ENCODE measurements at regions not wholly inside any gene's neighbourhood (a gene's known extent, or its start where the extent isn't known, plus 50 kb on each side); places are given as distances from the start of the nearest gene placed in this dataset.

GRCh38 chr2:239768907-239769553, 256.1 kb downstream of the NDUFA10 start:
- Mint-ChIP-seq H3K4me3 (no peak overlapping the region), H3K27me3 (ENCODE audit: insufficient read depth, low read depth, poor library complexity) (peaks cover 4% of the 10 kb centered on the region), H3K4me1 (no peaks in the 10 kb centered on the region), H3K9me3 (peaks cover 4% of the 10 kb centered on the region; the same call in 1 of the 3 replicates), H3K27ac (no peak overlapping the region), H3K36me3 (ENCODE audit: low read depth) (peaks cover 2% of the 10 kb centered on the region; the same call in 1 of the 3 replicates)
- TF ChIP-seq, protein P1, sequence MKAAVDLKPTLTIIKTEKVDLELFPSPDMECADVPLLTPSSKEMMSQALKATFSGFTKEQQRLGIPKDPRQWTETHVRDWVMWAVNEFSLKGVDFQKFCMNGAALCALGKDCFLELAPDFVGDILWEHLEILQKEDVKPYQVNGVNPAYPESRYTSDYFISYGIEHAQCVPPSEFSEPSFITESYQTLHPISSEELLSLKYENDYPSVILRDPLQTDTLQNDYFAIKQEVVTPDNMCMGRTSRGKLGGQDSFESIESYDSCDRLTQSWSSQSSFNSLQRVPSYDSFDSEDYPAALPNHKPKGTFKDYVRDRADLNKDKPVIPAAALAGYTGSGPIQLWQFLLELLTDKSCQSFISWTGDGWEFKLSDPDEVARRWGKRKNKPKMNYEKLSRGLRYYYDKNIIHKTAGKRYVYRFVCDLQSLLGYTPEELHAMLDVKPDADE (IDR thresholded peaks at IDR 0.05), result no peak
- TF ChIP-seq POLR2AphosphoS5 (IDR thresholded peaks at IDR 0.05; ENCODE audit: low read depth), result no peak
- no peak for TF ChIP-seq CREB1 (CRISPR knock-in tag; IDR thresholded peaks at IDR 0.05; ENCODE audit: low read depth)
- no peak for TF ChIP-seq ZNF114 (CRISPR knock-in tag; IDR thresholded peaks at IDR 0.05)
- no peak for TF ChIP-seq JUNB (IDR thresholded peaks at IDR 0.05; ENCODE audit: unreplicated experiment)
- no peak for TF ChIP-seq CTCF (conservative IDR thresholded peaks at IDR 0.05; ENCODE audit: low read depth in 2 of 2)
- no peak for TF ChIP-seq STAT1 (IDR thresholded peaks at IDR 0.05; ENCODE audit: unreplicated experiment)
- TF ChIP-seq NANOG (IDR thresholded peaks at IDR 0.05; ENCODE audit: borderline replicate concordance), result no peak
- no peak for TF ChIP-seq EZH2 (IDR thresholded peaks at IDR 0.05; ENCODE audit: low read depth, unreplicated experiment)
- no peak for TF ChIP-seq ZNF462 (CRISPR knock-in tag; IDR thresholded peaks at IDR 0.05)
- no peak for TF ChIP-seq EZH2phosphoT487 (IDR thresholded peaks at IDR 0.05; ENCODE audit: unreplicated experiment)
- TF ChIP-seq, protein P2, sequence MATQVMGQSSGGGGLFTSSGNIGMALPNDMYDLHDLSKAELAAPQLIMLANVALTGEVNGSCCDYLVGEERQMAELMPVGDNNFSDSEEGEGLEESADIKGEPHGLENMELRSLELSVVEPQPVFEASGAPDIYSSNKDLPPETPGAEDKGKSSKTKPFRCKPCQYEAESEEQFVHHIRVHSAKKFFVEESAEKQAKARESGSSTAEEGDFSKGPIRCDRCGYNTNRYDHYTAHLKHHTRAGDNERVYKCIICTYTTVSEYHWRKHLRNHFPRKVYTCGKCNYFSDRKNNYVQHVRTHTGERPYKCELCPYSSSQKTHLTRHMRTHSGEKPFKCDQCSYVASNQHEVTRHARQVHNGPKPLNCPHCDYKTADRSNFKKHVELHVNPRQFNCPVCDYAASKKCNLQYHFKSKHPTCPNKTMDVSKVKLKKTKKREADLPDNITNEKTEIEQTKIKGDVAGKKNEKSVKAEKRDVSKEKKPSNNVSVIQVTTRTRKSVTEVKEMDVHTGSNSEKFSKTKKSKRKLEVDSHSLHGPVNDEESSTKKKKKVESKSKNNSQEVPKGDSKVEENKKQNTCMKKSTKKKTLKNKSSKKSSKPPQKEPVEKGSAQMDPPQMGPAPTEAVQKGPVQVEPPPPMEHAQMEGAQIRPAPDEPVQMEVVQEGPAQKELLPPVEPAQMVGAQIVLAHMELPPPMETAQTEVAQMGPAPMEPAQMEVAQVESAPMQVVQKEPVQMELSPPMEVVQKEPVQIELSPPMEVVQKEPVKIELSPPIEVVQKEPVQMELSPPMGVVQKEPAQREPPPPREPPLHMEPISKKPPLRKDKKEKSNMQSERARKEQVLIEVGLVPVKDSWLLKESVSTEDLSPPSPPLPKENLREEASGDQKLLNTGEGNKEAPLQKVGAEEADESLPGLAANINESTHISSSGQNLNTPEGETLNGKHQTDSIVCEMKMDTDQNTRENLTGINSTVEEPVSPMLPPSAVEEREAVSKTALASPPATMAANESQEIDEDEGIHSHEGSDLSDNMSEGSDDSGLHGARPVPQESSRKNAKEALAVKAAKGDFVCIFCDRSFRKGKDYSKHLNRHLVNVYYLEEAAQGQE (IDR thresholded peaks at IDR 0.05; ENCODE audit: unreplicated experiment), result no peak
- no peak for TF ChIP-seq ZNF331 (CRISPR knock-in tag; IDR thresholded peaks at IDR 0.05; ENCODE audit: low read depth)
- no peaks in the 10 kb centered on the region for H4K20me1 ChIP-seq (replicated peaks; ENCODE audit: insufficient read depth)
- ATAC-seq (no peak), DNase-seq (ENCODE audit: low spot score) (no peak)
- no peaks in the 10 kb centered on the region for H3F3A ChIP-seq (replicated peaks; ENCODE audit: low read depth)
- no peaks in the 10 kb centered on the region for H3K27me3 ChIP-seq (ENCODE audit: insufficient read depth)
- no peak overlapping the region for H3K27ac ChIP-seq (ENCODE audit: low read depth)
- no peaks in the 10 kb centered on the region for H3K9me2 ChIP-seq (ENCODE audit: insufficient read depth)
- H3K79me2 ChIP-seq (replicated peaks; ENCODE audit: insufficient read depth), result no peaks in the 10 kb centered on the region
- H3K4me2 ChIP-seq, result no peak overlapping the region
- H2AFZ ChIP-seq, result no peak overlapping the region
- H3K4me3 ChIP-seq, result no peak overlapping the region
- no peaks in the 10 kb centered on the region for H3K4me1 ChIP-seq (ENCODE audit: insufficient read depth)
- no peaks in the 10 kb centered on the region for H3K36me3 ChIP-seq (ENCODE audit: insufficient read depth)
